HEK293 (cell line): ENCODE measurements at regions not wholly inside any gene's neighbourhood (a gene's known extent, or its start where the extent isn't known, plus 50 kb on each side); places are given as distances from the start of the nearest gene placed in this dataset.

ENCODE experiments used
- CTCF ChIA-PET: fragments of 350-600 bp; formaldehyde crosslinking; extraction: SDS; loops from one replicate; lab custom pipeline; 2021; ENCODE audit warnings: antibody characterized with exemption; lab: Yijun Ruan, JAX
- POLR2A ChIA-PET: fragments of 300-600 bp; formaldehyde crosslinking; extraction: SDS; loops from one replicate; lab custom pipeline; 2020; ENCODE audit warnings: antibody characterized with exemption, inconsistent platforms; lab: Yijun Ruan, JAX
- H3K27ac ChIP-seq: fragments of 200-500 bp; sonication (Bioruptor generic); 2 replicates; pipeline ENCODE4 v1.5.1; 2014; ENCODE audit warnings: low read depth, low read length, control low read depth, inconsistent platforms; ENCODE audit errors: extremely low read depth
- H3K36me3 ChIP-seq, 2 experiments: fragments of 200-500 bp in 1 of 2; sonication (Bioruptor generic) in 1 of 2; 1 replicate in 1 of 2; 2 replicates in 1 of 2; pipeline ENCODE4 v1.5.1; 2014 to 2017; ENCODE audit warnings: inconsistent platforms in 2 of 2, low read length in 2 of 2; ENCODE audit not compliant: control insufficient read depth in 2 of 2, insufficient read depth in 1 of 2
- H3K4me1 ChIP-seq: fragments of 200-500 bp; sonication (Bioruptor generic); 2 replicates; pipeline ENCODE4 v1.5.1; 2014; ENCODE audit warnings: mild to moderate bottlenecking, low read length, inconsistent platforms; ENCODE audit not compliant: control insufficient read depth, insufficient read depth
- H3K4me3 ChIP-seq: 2 replicates; pipeline ENCODE4 v1.5.1; 2011; ENCODE audit warnings: low read depth, mild to moderate bottlenecking, control low read depth, low read length, moderate library complexity
- H3K9me3 ChIP-seq: fragments of 200-500 bp; sonication (Bioruptor generic); 2 replicates; pipeline ENCODE4 v1.5.1; 2014; ENCODE audit warnings: low read depth, low read length, inconsistent platforms; ENCODE audit not compliant: control insufficient read depth, insufficient read depth
- FEZF1 ChIP-seq: fragments of 450-650 bp; formaldehyde crosslinking; IDR thresholded peaks from 2 replicates; pipeline ENCODE4 v1.5.1; 2016; ENCODE audit warnings: missing biosample characterization, missing genetic modification characterization
- GFI1B ChIP-seq: fragments of 450-650 bp; formaldehyde crosslinking; IDR thresholded peaks from 2 replicates; pipeline ENCODE4 v1.5.1; 2016; ENCODE audit warnings: missing biosample characterization, missing genetic modification characterization
- HOXA7 ChIP-seq: sonication (generic); formaldehyde crosslinking; IDR thresholded peaks from 2 replicates; pipeline ENCODE4 v1.8.1; 2022; ENCODE audit warnings: missing genetic modification reagents, borderline replicate concordance
- HOXC10 ChIP-seq: sonication (generic); formaldehyde crosslinking; IDR thresholded peaks from 2 replicates; pipeline ENCODE4 v1.8.1; 2023; ENCODE audit warnings: mild to moderate bottlenecking, missing genetic modification reagents
- PATZ1 ChIP-seq: fragments of 450-650 bp; formaldehyde crosslinking; IDR thresholded peaks from 2 replicates; pipeline ENCODE4 v1.5.1; 2016; ENCODE audit warnings: missing biosample characterization, missing genetic modification characterization
- PBX3 ChIP-seq: sonication (generic); formaldehyde crosslinking; IDR thresholded peaks from 2 replicates; pipeline ENCODE4 v1.8.1; 2022; ENCODE audit warnings: mild to moderate bottlenecking, moderate library complexity, missing genetic modification reagents
- PRDM1 ChIP-seq: fragments of 450-650 bp; formaldehyde crosslinking; IDR thresholded peaks from 2 replicates; pipeline ENCODE4; 2016; ENCODE audit warnings: missing biosample characterization, missing genetic modification characterization
- PRDM4 ChIP-seq: fragments of 450-650 bp; formaldehyde crosslinking; IDR thresholded peaks from 2 replicates; pipeline ENCODE4 v1.5.1; 2017; ENCODE audit warnings: missing biosample characterization, missing genetic modification characterization
- REPIN1 ChIP-seq: fragments of 450-650 bp; formaldehyde crosslinking; IDR thresholded peaks from 2 replicates; pipeline ENCODE4 v1.5.1; 2017; ENCODE audit warnings: missing biosample characterization, missing genetic modification characterization, low read depth
- SALL2 ChIP-seq: fragments of 450-650 bp; formaldehyde crosslinking; IDR thresholded peaks from 2 replicates; pipeline ENCODE4 v1.5.0; 2017; ENCODE audit warnings: missing biosample characterization, mild to moderate bottlenecking, missing genetic modification characterization, borderline replicate concordance
- TSHZ1 ChIP-seq: fragments of 450-650 bp; formaldehyde crosslinking; IDR thresholded peaks from 2 replicates; pipeline ENCODE4 v1.5.1; 2016; ENCODE audit warnings: missing biosample characterization, missing genetic modification characterization, borderline replicate concordance
- ZEB2 ChIP-seq: fragments of 450-650 bp; formaldehyde crosslinking; IDR thresholded peaks from 2 replicates; pipeline ENCODE4 v1.5.1; 2016; ENCODE audit warnings: missing biosample characterization, missing genetic modification characterization
- ZFHX2 ChIP-seq: fragments of 450-650 bp; formaldehyde crosslinking; conservative IDR thresholded peaks from 2 replicates; pipeline ENCODE4 v1.5.1; 2016; ENCODE audit warnings: missing biosample characterization, missing genetic modification characterization
- ZFP3 ChIP-seq: fragments of 450-650 bp; formaldehyde crosslinking; IDR thresholded peaks from 2 replicates; pipeline ENCODE4 v1.5.1; 2016; ENCODE audit warnings: low read depth, missing biosample characterization, missing genetic modification characterization
- ZFP37 ChIP-seq: fragments of 450-650 bp; formaldehyde crosslinking; IDR thresholded peaks from 2 replicates; pipeline ENCODE4 v1.5.1; 2016; ENCODE audit warnings: missing biosample characterization, missing genetic modification characterization
- ZIC2 ChIP-seq: fragments of 450-650 bp; formaldehyde crosslinking; IDR thresholded peaks from 2 replicates; pipeline ENCODE4 v1.5.1; 2016; ENCODE audit warnings: missing biosample characterization, missing genetic modification characterization
- ZNF169 ChIP-seq: fragments of 450-650 bp; formaldehyde crosslinking; IDR thresholded peaks from 2 replicates; pipeline ENCODE4 v1.5.1; 2016; ENCODE audit warnings: missing biosample characterization, missing genetic modification characterization
- ZNF223 ChIP-seq: fragments of 450-650 bp; formaldehyde crosslinking; IDR thresholded peaks from 2 replicates; pipeline ENCODE4 v1.5.1; 2016; ENCODE audit warnings: missing biosample characterization, missing genetic modification characterization
- ZNF560 ChIP-seq: fragments of 450-650 bp; formaldehyde crosslinking; IDR thresholded peaks from 2 replicates; pipeline ENCODE4 v1.5.1; 2017; ENCODE audit warnings: missing biosample characterization, missing genetic modification characterization, borderline replicate concordance
- ZNF600 ChIP-seq: fragments of 450-650 bp; formaldehyde crosslinking; IDR thresholded peaks from 2 replicates; pipeline ENCODE4 v1.5.1; 2016; ENCODE audit warnings: missing biosample characterization, missing genetic modification characterization
- ZNF610 ChIP-seq: fragments of 450-650 bp; formaldehyde crosslinking; IDR thresholded peaks from 2 replicates; pipeline ENCODE4 v1.5.1; 2016; ENCODE audit warnings: missing biosample characterization, missing genetic modification characterization, borderline replicate concordance
- ZNF626 ChIP-seq: fragments of 450-650 bp; sonication (Bioruptor Pico); formaldehyde crosslinking; IDR thresholded peaks from 2 replicates; pipeline ENCODE4 v1.5.1; 2018; ENCODE audit warnings: missing biosample characterization, missing genetic modification characterization, inconsistent platforms
- ZNF791 ChIP-seq: fragments of 450-650 bp; formaldehyde crosslinking; IDR thresholded peaks from 2 replicates; pipeline ENCODE4 v1.5.1; 2016; ENCODE audit warnings: missing biosample characterization, missing genetic modification characterization
- ZNF792 ChIP-seq: fragments of 450-650 bp; formaldehyde crosslinking; IDR thresholded peaks from 2 replicates; pipeline ENCODE4 v1.5.1; 2016; ENCODE audit warnings: missing biosample characterization, missing genetic modification characterization
- ZNF837 ChIP-seq: fragments of 450-650 bp; formaldehyde crosslinking; IDR thresholded peaks from 2 replicates; pipeline ENCODE4 v1.5.1; 2016; ENCODE audit warnings: missing biosample characterization, missing genetic modification characterization

- TF ChIP-seq PATZ1 (tag by site-specific recombination), result no peak
- TF ChIP-seq ZFHX2 (tag by site-specific recombination), result no peak
- no peak for TF ChIP-seq SALL2
- no peak for TF ChIP-seq ZFP3
- no peak for TF ChIP-seq TSHZ1 (tag by site-specific recombination)
- no peak for TF ChIP-seq ZIC2 (tag by site-specific recombination)
- TF ChIP-seq ZNF169 (tag by site-specific recombination), result no peak
- TF ChIP-seq ZNF791 (tag by site-specific recombination), result no peak
- no peak for TF ChIP-seq PRDM4 (tag by site-specific recombination)
- no peak for TF ChIP-seq ZNF626 (tag by site-specific recombination)
- TF ChIP-seq REPIN1, result no peak
- TF ChIP-seq, all 188 proteins: peak for 0
Measured at GRCh38 chr12:19639781-19640415, 200.6 kb downstream of the AEBP2 start (continued).

GRCh38 chr12:19641235-19642080 lies 202.2 kb downstream of the AEBP2 start:
- Histone ChIP-seq H3K4me3 (no peak overlapping the region), H3K4me1 (no peaks in the 10 kb centered on the region), H3K27ac (no peak overlapping the region), H3K9me3 (no peaks in the 10 kb centered on the region), H3K36me3 (no peaks in the 10 kb centered on the region)
- CTCF ChIA-PET, result no interaction called here
- TF ChIP-seq REPIN1 (no peak), PRDM1 (tag by site-specific recombination) (no peak), FEZF1 (tag by site-specific recombination) (no peak), ZNF792 (no peak), HOXA7 (CRISPR knock-in tag) (no peak), ZFP37 (tag by site-specific recombination) (no peak), ZNF837 (tag by site-specific recombination) (no peak), ZEB2 (tag by site-specific recombination) (no peak), ZNF610 (tag by site-specific recombination) (no peak), HOXC10 (CRISPR knock-in tag) (no peak), GFI1B (tag by site-specific recombination) (no peak), PBX3 (CRISPR knock-in tag) (no peak), ZNF223 (tag by site-specific recombination) (no peak), ZNF560 (tag by site-specific recombination) (no peak), ZNF600 (tag by site-specific recombination) (no peak)
- POLR2A ChIA-PET, result no interaction called here
